Suprapubic skin (tissue), 4 donors: ENCODE measurements at regions not wholly inside any gene's neighbourhood (a gene's known extent, or its start where the extent isn't known, plus 50 kb on each side); places are given as distances from the start of the nearest gene placed in this dataset.

Source experiments
- DNase-seq, 2 donors: peaks; one replicate each; pipeline ENCODE4 v3.0.0-alpha.2; 2019; ENCODE audit warnings: low spot score in 2 of 2
- H3K27ac ChIP-seq: fragments of 200-600 bp; sonication (generic); one replicate; pipeline ENCODE4 v1.5.1; 2019
- H3K27me3 ChIP-seq: fragments of 200-600 bp; sonication (generic); one replicate; pipeline ENCODE4 v1.5.1; 2019
- H3K36me3 ChIP-seq: fragments of 200-600 bp; sonication (generic); one replicate; pipeline ENCODE4 v1.5.1; 2019
- H3K4me1 ChIP-seq: fragments of 200-600 bp; sonication (generic); one replicate; pipeline ENCODE4 v1.5.1; 2019
- H3K4me3 ChIP-seq: fragments of 200-600 bp; sonication (generic); one replicate; pipeline ENCODE4 v1.5.1; 2019; ENCODE audit warnings: mild to moderate bottlenecking
- H3K9me3 ChIP-seq: fragments of 200-600 bp; sonication (generic); one replicate; pipeline ENCODE4 v1.5.1; 2019
- EP300 ChIP-seq: sonication (generic); formaldehyde crosslinking; IDR thresholded peaks from one replicate; pipeline ENCODE4 v1.6.1; 2017; ENCODE audit warnings: antibody characterized with exemption
- POLR2A ChIP-seq, 2 donors: fragments of 450-650 bp; IDR thresholded peaks; one replicate each; pipeline ENCODE4 v1.6.1; 2017; ENCODE audit warnings: antibody characterized with exemption in 2 of 2, mild to moderate bottlenecking in 2 of 2, moderate library complexity in 2 of 2
- POLR2AphosphoS5 ChIP-seq, 3 donors: sonication (generic); formaldehyde crosslinking; IDR thresholded peaks; one replicate each; pipeline ENCODE4 v1.6.1; 2017; ENCODE audit warnings: antibody characterized with exemption in 3 of 3
- WGBS: methylation state at CpG from one replicate; pipeline ENCODE4 v1.1.5; 2018; 5-methylcytosine and 5-hydroxymethylcytosine counted together
- TF ChIP-seq, protein P1 (sequence below), 2 donors: fragments of 200-600 bp in 1 of 2; fragments of 450-650 bp in 1 of 2; sonication (generic) in 1 of 2; IDR thresholded peaks; one replicate each; pipeline ENCODE4 v1.5.1; 2016 to 2019; ENCODE audit warnings: antibody characterized with exemption in 2 of 2, mild to moderate bottlenecking in 1 of 2, moderate library complexity in 1 of 2

DNA sequence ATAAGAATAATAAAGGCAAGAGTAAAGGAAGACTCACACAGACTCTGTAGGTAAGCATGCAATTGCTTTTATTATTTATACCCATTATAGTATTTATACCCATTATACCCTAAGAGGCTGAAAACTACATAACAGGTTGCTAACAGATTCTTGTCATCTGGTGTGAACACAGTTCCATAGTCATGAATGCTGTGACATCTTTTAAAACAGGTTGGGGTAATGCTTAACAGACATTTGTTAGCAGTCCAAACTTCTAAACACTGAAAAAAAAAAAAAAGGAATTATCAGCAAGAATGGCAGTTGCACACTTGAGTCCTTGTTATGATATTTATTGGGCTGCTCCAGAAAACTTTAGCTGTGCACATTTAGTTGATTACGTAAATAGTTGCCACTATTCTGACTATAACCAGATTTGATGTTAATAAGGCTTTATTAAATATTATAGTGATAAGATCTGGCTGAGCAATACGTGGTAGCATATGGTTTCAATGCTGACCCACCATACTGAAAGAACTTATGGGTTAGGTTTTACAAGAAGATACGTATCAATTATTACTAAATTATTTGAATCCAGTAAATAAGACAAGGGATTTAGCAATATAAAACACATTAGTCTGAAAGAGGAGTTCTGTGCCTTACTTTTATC, 888.8 kb downstream of the LRRTM4 start:
- DNase-seq = no peak
- TF ChIP-seq, protein P1, sequence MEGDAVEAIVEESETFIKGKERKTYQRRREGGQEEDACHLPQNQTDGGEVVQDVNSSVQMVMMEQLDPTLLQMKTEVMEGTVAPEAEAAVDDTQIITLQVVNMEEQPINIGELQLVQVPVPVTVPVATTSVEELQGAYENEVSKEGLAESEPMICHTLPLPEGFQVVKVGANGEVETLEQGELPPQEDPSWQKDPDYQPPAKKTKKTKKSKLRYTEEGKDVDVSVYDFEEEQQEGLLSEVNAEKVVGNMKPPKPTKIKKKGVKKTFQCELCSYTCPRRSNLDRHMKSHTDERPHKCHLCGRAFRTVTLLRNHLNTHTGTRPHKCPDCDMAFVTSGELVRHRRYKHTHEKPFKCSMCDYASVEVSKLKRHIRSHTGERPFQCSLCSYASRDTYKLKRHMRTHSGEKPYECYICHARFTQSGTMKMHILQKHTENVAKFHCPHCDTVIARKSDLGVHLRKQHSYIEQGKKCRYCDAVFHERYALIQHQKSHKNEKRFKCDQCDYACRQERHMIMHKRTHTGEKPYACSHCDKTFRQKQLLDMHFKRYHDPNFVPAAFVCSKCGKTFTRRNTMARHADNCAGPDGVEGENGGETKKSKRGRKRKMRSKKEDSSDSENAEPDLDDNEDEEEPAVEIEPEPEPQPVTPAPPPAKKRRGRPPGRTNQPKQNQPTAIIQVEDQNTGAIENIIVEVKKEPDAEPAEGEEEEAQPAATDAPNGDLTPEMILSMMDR (IDR thresholded peaks at IDR 0.05) = no peak
- TF ChIP-seq POLR2AphosphoS5 (IDR thresholded peaks at IDR 0.05) = no peak
- no peak for TF ChIP-seq EP300
- no peak for TF ChIP-seq POLR2A (IDR thresholded peaks at IDR 0.05)
- WGBS = 69% methylated on average over 3 of the region's 3 CpGs
- H3K27ac ChIP-seq = no peak overlapping the region
- H3K4me1 ChIP-seq = no peaks in the 10 kb centered on the region
- H3K4me3 ChIP-seq = no peak overlapping the region
- no peaks in the 10 kb centered on the region for H3K36me3 ChIP-seq
- H3K9me3 ChIP-seq = peaks cover 3% of the 10 kb centered on the region
- no peaks in the 10 kb centered on the region for H3K27me3 ChIP-seq

DNA sequence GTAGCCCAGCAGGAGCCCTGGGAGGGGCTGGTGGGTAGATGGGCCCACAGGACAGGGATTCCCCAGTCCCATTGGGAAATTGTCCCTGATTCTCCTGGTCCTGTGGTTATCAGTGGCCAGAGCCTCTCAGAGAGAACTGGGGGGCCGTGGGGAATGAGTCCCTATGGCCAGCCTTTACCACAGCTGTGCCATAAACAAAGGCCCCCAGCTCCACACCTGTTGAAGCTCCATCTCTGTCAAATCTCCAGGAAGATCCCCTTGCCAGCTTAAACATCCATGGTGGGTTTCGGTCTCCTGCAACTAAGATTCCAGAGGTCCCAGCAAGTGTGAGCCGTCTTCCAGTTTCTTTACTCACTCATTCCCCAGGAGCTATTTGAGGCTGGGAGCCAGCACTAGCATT, 897.1 kb downstream of the LRRTM4 start:
- TF ChIP-seq, protein P1 (IDR thresholded peaks at IDR 0.05) = no peak
- TF ChIP-seq POLR2AphosphoS5 (IDR thresholded peaks at IDR 0.05) (no peak), POLR2A (IDR thresholded peaks at IDR 0.05) (no peak), EP300 (no peak)
- Histone ChIP-seq H3K4me1 (no peaks in the 10 kb centered on the region), H3K4me3 (no peak overlapping the region), H3K9me3 (peaks cover 3% of the 10 kb centered on the region), H3K36me3 (no peaks in the 10 kb centered on the region), H3K27me3 (no peaks in the 10 kb centered on the region), H3K27ac (no peak overlapping the region)
- WGBS = 97% methylated on average over 2 of the region's 3 CpGs
- DNase-seq = no peak

GRCh38 chr2:76613330-76613729, 902.6 kb upstream of the GCFC2 start:
- Histone ChIP-seq H3K27ac (no peak overlapping the region), H3K9me3 (no peaks in the 10 kb centered on the region), H3K4me1 (no peaks in the 10 kb centered on the region), H3K27me3 (no peaks in the 10 kb centered on the region), H3K4me3 (no peak overlapping the region), H3K36me3 (no peaks in the 10 kb centered on the region)
- no peak for TF ChIP-seq EP300
- no peak for TF ChIP-seq POLR2A (IDR thresholded peaks at IDR 0.05)
- DNase-seq = no peak

- H3K4me1 ChIP-seq = no peaks in the 10 kb centered on the region
- 78% methylated on average over 2 of the region's 2 CpGs for WGBS
- no peak for DNase-seq
- H3K4me3 ChIP-seq = no peak overlapping the region
- H3K27ac ChIP-seq = no peak overlapping the region
- H3K36me3 ChIP-seq = no peaks in the 10 kb centered on the region
- no peaks in the 10 kb centered on the region for H3K27me3 ChIP-seq
- H3K9me3 ChIP-seq = no peaks in the 10 kb centered on the region
- TF ChIP-seq, protein P1 (IDR thresholded peaks at IDR 0.05) = no peak
- TF ChIP-seq POLR2A (IDR thresholded peaks at IDR 0.05) (no peak), EP300 (no peak), POLR2AphosphoS5 (IDR thresholded peaks at IDR 0.05) (no peak)
These were observed 902.0 kb upstream of the GCFC2 start for GRCh38 chr2:76612764-76613163.

DNA sequence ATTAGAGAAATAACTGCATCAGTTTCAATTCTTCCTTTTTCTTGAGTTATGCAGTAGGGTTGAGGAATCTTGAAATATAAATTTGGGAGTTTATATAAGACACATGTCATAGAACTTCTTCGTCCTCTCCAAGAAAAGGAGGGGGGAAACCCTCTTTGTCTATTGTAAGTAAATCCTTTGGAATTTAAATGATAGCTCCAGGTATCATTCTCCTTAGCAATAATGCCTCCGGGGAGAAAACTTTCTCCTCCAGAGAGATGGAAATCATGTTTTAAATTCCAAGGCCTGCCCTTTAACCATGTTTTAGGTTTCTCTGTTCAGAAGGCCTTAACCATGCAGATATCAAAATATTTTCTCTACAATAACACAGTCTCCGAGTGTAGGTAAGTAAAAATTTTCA, 899.7 kb upstream of the GCFC2 start:
- WGBS = 54% methylated on average over 3 of the region's 3 CpGs
- H3K4me3 ChIP-seq = no peak overlapping the region
- DNase-seq = no peak
- no peak for TF ChIP-seq POLR2AphosphoS5 (IDR thresholded peaks at IDR 0.05)
- no peak for TF ChIP-seq POLR2A (IDR thresholded peaks at IDR 0.05)
- no peak for TF ChIP-seq EP300
- TF ChIP-seq, protein P1 (IDR thresholded peaks at IDR 0.05) = no peak
- no peaks in the 10 kb centered on the region for H3K9me3 ChIP-seq
- H3K36me3 ChIP-seq = no peaks in the 10 kb centered on the region
- no peak overlapping the region for H3K27ac ChIP-seq
- no peaks in the 10 kb centered on the region for H3K27me3 ChIP-seq
- no peaks in the 10 kb centered on the region for H3K4me1 ChIP-seq
